Mammary epithelial cell (primary cell): ENCODE measurements at regions not wholly inside any gene's neighbourhood (a gene's known extent, or its start where the extent isn't known, plus 50 kb on each side); places are given as distances from the start of the nearest gene placed in this dataset.

ENCODE experiments used
- CTCF ChIP-seq, 2 donors: IDR thresholded peaks in 1 of 2; conservative IDR thresholded peaks in 1 of 2; 2 replicates each; pipeline ENCODE4 v1.5.1; 2011 to 2012; ENCODE audit warnings: inconsistent platforms in 2 of 2, low read length in 2 of 2, mild to moderate bottlenecking in 2 of 2, control low read depth in 1 of 2, low read depth in 1 of 2; ENCODE audit not compliant: insufficient read depth in 1 of 2; ENCODE audit errors: extremely low read depth in 1 of 2
- EZH2 ChIP-seq: IDR thresholded peaks from 2 replicates; pipeline ENCODE4 v1.6.1; 2012; ENCODE audit warnings: low read length, inconsistent platforms, borderline replicate concordance

DNA sequence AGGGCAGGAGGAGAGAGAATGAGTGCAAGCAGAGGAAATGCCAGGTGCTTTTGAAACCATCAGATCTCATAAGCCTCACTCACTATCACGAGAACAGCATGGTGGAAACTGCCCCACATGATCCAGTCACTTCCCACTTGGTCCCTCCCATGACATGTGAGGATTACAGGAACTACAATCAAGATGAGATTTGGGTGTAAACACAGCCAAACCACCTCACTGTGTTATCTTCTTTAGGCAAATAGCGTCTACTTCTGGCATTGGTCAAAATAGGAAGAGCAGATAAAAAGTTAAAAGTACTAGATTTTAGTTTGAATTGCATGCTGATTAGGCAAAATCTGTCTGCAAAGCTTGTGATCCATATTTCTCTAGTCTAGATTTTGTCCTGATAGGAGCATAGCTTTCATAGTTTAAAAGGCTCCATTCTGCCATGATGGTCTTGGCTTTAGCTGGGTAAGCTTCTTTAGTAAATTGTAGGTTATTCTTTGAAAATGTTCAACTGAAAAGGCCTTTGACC lies 267.5 kb downstream of the NKX6-1 start:
- TF ChIP-seq CTCF (conservative IDR thresholded peaks at IDR 0.05 in 1 of 2, IDR thresholded peaks at IDR 0.05 in 1 of 2; ENCODE audit: extremely low read depth in 1 of 2, insufficient read depth in 1 of 2, low read depth in 1 of 2, low read length in 2 of 2) (no peak), EZH2 (no peak)
